HepG2 (cell line): ENCODE measurements at regions not wholly inside any gene's neighbourhood (a gene's known extent, or its start where the extent isn't known, plus 50 kb on each side); places are given as distances from the start of the nearest gene placed in this dataset.

ENCODE experiments used
- ATAC-seq: fragments of 200-7000 bp; cut with Tn5 transposase; 3 replicates; pipeline ENCODE4 v1.9.1; 2020; ENCODE audit warnings: mild to moderate bottlenecking, moderate library complexity
- BruUV-seq: library from RNA; stranded (reverse); fragments of 400-500 nt; replicated peaks from 2 replicates; lab custom pipeline; 2021; lab: Mats Ljungman, UMichigan
- CTCF ChIA-PET: fragments of 300-600 bp; formaldehyde crosslinking; extraction: SDS; loops from one replicate; lab custom pipeline; 2021; ENCODE audit warnings: low total read pairs, inconsistent platforms, low intra/inter-chr PET ratio; lab: Yijun Ruan, JAX
- POLR2A ChIA-PET: fragments of 350-600 bp; sonication (Branson Sonifier 250); formaldehyde crosslinking; loops from one replicate; lab custom pipeline; 2020; ENCODE audit warnings: antibody characterized with exemption, inconsistent platforms; lab: Yijun Ruan, JAX
- DNase-seq: peaks from one replicate; pipeline ENCODE4 v3.0.0-alpha.2; 2015; ENCODE audit warnings: low spot score
- FAIRE-seq: peaks from 3 replicates; lab custom pipeline; 2011; peaks lifted over from hg19 to GRCh38; lab: Jason Lieb, UNC
- H2AFZ ChIP-seq: one replicate; pipeline ENCODE4 v1.6.1; 2011; ENCODE audit warnings: low read length, inconsistent platforms
- H3K27ac ChIP-seq: fragments of 300-600 bp; 3 replicates; pipeline ENCODE4 v1.8.0; 2011; ENCODE audit warnings: mixed run types, mild to moderate bottlenecking, mixed read lengths, low read length, inconsistent platforms; ENCODE audit not compliant: insufficient read depth; ENCODE audit errors: extremely low read length
- H3K27me3 ChIP-seq, 2 experiments: fragments of 200-600 bp in 1 of 2; 2 replicates in 1 of 2; 3 replicates in 1 of 2; pipeline versions ENCODE4 v1.6.0 to v1.8.0; 2011; ENCODE audit warnings: low read length in 2 of 2, mild to moderate bottlenecking in 2 of 2, moderate library complexity in 2 of 2, inconsistent platforms in 1 of 2; ENCODE audit not compliant: insufficient read depth in 2 of 2, control insufficient read depth in 1 of 2
- H3K36me3 ChIP-seq, 2 experiments: fragments of 200-600 bp in 1 of 2; replicated peaks in 1 of 2; 2 replicates in 1 of 2; 3 replicates in 1 of 2; pipeline versions ENCODE4 v1.5.1 to v1.8.0; 2011; ENCODE audit warnings: low read length in 2 of 2, inconsistent platforms in 1 of 2; ENCODE audit not compliant: insufficient read depth in 2 of 2, control insufficient read depth in 1 of 2
- H3K4me1 ChIP-seq: 2 replicates; pipeline ENCODE4 v1.5.1; 2012; ENCODE audit warnings: low read length, inconsistent platforms; ENCODE audit not compliant: insufficient read depth
- H3K4me2 ChIP-seq: 2 replicates; pipeline ENCODE4 v1.6.0; 2011; ENCODE audit warnings: low read depth, low read length, inconsistent platforms
- H3K4me3 ChIP-seq, 3 experiments: fragments of 200-600 bp in 1 of 3; sonication (generic), shearing (Covaris generic) in 1 of 3; replicated peaks in 1 of 3; 2 replicates each; pipeline ENCODE4 v1.5.1; 2011 to 2016; ENCODE audit warnings: low read length in 3 of 3, inconsistent platforms in 2 of 3, low read depth in 2 of 3, mild to moderate bottlenecking in 2 of 3, control low read depth in 1 of 3, mixed read lengths in 1 of 3; ENCODE audit not compliant: insufficient read depth in 1 of 3
- H3K79me2 ChIP-seq: one replicate; pipeline ENCODE4 v1.6.1; 2011; ENCODE audit warnings: low read length, inconsistent platforms; ENCODE audit not compliant: insufficient read depth
- H3K9ac ChIP-seq: 2 replicates; pipeline ENCODE4 v1.6.0; 2011; ENCODE audit warnings: mild to moderate bottlenecking, low read depth, low read length, inconsistent platforms; ENCODE audit not compliant: insufficient read depth
- H3K9me3 ChIP-seq: 2 replicates; pipeline ENCODE4 v1.5.1; 2012; ENCODE audit warnings: mild to moderate bottlenecking, low read length
- H4K20me1 ChIP-seq: 2 replicates; pipeline ENCODE4 v1.6.0; 2011; ENCODE audit warnings: inconsistent platforms, mild to moderate bottlenecking, low read length, moderate library complexity; ENCODE audit not compliant: insufficient read depth
- AGO2 ChIP-seq: fragments of 200-400 bp; formaldehyde crosslinking; optimal IDR thresholded peaks from 2 replicates; pipeline ENCODE3; 2017; ENCODE audit warnings: mild to moderate bottlenecking, low read depth, low read length, moderate library complexity
- CEBPB ChIP-seq: IDR thresholded peaks from 2 replicates; pipeline ENCODE4 v1.6.1; 2011; ENCODE audit warnings: low read depth, low read length, improper control_type of control experiment, borderline replicate concordance
- CREM ChIP-seq, 2 experiments: sonication (generic) in 1 of 2; formaldehyde crosslinking in 1 of 2; IDR thresholded peaks; 2 replicates each; pipeline versions ENCODE4 v1.4.0 to v1.6.1; 2016 to 2020; ENCODE audit warnings: antibody characterized with exemption in 1 of 2, mild to moderate bottlenecking in 1 of 2, missing genetic modification reagents in 1 of 2
- GLI4 ChIP-seq: sonication (generic); formaldehyde crosslinking; IDR thresholded peaks from 2 replicates; pipeline ENCODE4 v1.5.1; 2020; ENCODE audit warnings: missing genetic modification reagents, mild to moderate bottlenecking, moderate library complexity, borderline replicate concordance
- KDM5B ChIP-seq: sonication (generic); formaldehyde crosslinking; IDR thresholded peaks from 2 replicates; pipeline ENCODE4 v1.4.0; 2020; ENCODE audit warnings: missing genetic modification reagents, mild to moderate bottlenecking, borderline replicate concordance
- RFX3 ChIP-seq: IDR thresholded peaks from 2 replicates; pipeline ENCODE4 v1.6.1; 2016; ENCODE audit warnings: missing biosample characterization, missing genetic modification reagents
- RXRB ChIP-seq: IDR thresholded peaks from 2 replicates; pipeline ENCODE4 v1.6.1; 2016; ENCODE audit warnings: borderline replicate concordance, missing genetic modification reagents, missing compliant biosample characterization
- SOX13 ChIP-seq, 3 experiments: fragments of 450-650 bp in 1 of 3; sonication (generic) in 1 of 3; formaldehyde crosslinking in 1 of 3; IDR thresholded peaks in 2 of 3; conservative IDR thresholded peaks in 1 of 3; 2 replicates each; pipeline versions ENCODE4 v1.5.0 to v1.6.1; 2016 to 2020; ENCODE audit warnings: antibody characterized with exemption in 1 of 3, mild to moderate bottlenecking in 1 of 3, missing compliant biosample characterization in 1 of 3, missing genetic modification reagents in 1 of 3, moderate library complexity in 1 of 3
- ZBTB1 ChIP-seq: sonication (generic); formaldehyde crosslinking; IDR thresholded peaks from 2 replicates; pipeline ENCODE4 v1.4.0; 2020; ENCODE audit warnings: missing genetic modification reagents, borderline replicate concordance
- ZNF431 ChIP-seq: sonication (generic); formaldehyde crosslinking; IDR thresholded peaks from 2 replicates; pipeline ENCODE4 v1.9.0; 2022; ENCODE audit warnings: missing genetic modification reagents, low read depth, mild to moderate bottlenecking, borderline replicate concordance
- WGBS: methylation state at CpG from one replicate; pipeline ENCODE4 v1.1.6; 2017; ENCODE audit warnings: low lambda C conversion rate; 5-methylcytosine and 5-hydroxymethylcytosine counted together
- in situ Hi-C: cut with HindIII; loops from 2 replicates; pipeline ENCODE4 v1.10.0; 2017; ENCODE audit warnings: low pct_unique_long_range_greater_than_20kb; ENCODE audit not compliant: extremely low pct_ligation_motif_present
- intact Hi-C: fragments of 100-400 bp; cut with micrococcal nuclease; formaldehyde crosslinking; loops from one replicate; pipeline ENCODE4 v1.10.0; 2022; ENCODE audit not compliant: unreplicated experiment
- TF ChIP-seq, protein P1 (sequence below): sonication (generic); formaldehyde crosslinking; IDR thresholded peaks from 2 replicates; pipeline ENCODE4 v1.4.0; 2020; ENCODE audit warnings: mild to moderate bottlenecking, missing genetic modification reagents

DNA sequence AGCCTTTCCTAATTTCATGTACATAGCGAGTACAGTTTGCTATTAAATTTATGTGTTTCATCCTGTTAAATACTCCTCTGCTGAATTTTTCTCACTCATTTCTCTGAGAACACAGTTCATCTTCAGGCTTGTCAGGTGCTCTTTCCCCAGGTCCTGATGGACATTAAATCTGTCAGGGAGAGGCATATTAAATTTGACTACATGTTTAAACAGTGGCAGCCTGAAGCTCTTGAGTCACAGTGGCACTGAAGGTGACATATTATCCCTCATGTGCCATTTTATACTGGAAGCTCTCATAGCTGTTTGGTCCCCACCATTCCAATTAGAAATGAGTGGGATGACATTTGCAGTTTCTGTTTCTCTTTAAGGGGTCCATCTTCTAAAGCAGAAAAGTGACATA, 1089.6 kb upstream of the SORCS1 start:
- Histone ChIP-seq H3K4me3 (no peak overlapping the region), H3K4me1 (no peaks in the 10 kb centered on the region), H3K4me2 (no peak overlapping the region), H3K79me2 (no peaks in the 10 kb centered on the region), H3K27ac (no peak overlapping the region), H3K9ac (no peak overlapping the region), H2AFZ (no peak overlapping the region), H3K9me3 (peaks cover 93% of the 10 kb centered on the region), H4K20me1 (no peaks in the 10 kb centered on the region), H3K27me3 (no peaks in the 10 kb centered on the region), H3K36me3 (no peaks in the 10 kb centered on the region)
- no peak for TF ChIP-seq RXRB (CRISPR knock-in tag)
- BruUV-seq = no TSS peak
- in situ Hi-C loops = no loop called here
- FAIRE-seq = no peak
- WGBS = 0% methylated on average over 1 of the region's 1 CpG
- POLR2A ChIA-PET = no interaction called here
- ATAC-seq = no peak
- CTCF ChIA-PET = no interaction called here
- DNase-seq = no peak
- intact Hi-C loops = no loop called here

DNA sequence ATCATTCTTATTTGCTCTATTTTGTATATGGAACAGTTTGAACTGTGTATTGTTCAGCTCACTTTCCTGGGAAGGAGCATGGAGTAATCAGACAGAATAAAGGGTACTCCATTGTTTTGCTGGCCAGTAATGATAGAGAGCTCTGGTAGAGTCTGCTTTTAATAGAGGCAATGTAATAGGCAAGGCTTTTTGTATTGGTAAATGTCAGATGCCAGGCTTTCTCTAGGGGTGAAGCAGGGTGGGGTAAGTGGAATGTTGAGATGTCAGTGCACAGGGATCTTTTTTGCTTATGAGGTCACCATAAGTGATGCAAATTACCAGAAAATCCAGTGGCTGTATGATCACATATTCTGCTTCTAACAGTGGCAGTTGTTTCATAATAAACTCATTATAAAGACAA, 1088.3 kb upstream of the SORCS1 start:
- H3K9me3 ChIP-seq = peaks cover 95% of the 10 kb centered on the region
- CTCF ChIA-PET = no interaction called here
- no peak overlapping the region for H3K4me2 ChIP-seq
- H4K20me1 ChIP-seq = no peaks in the 10 kb centered on the region
- H3K79me2 ChIP-seq = no peaks in the 10 kb centered on the region
- DNase-seq (no peak), ATAC-seq (no peak), FAIRE-seq (no peak)
- H3K4me3 ChIP-seq = no peak overlapping the region
- intact Hi-C loops (no loop called here), in situ Hi-C loops (no loop called here)
- H3K36me3 ChIP-seq = no peaks in the 10 kb centered on the region
- no peaks in the 10 kb centered on the region for H3K4me1 ChIP-seq
- H2AFZ ChIP-seq = no peak overlapping the region
- POLR2A ChIA-PET = no interaction called here
- TF ChIP-seq GLI4 (CRISPR knock-in tag) (no peak), KDM5B (CRISPR knock-in tag) (no peak), SOX13 (IDR thresholded peaks at IDR 0.05) (no peak), SOX13 (CRISPR knock-in tag; conservative IDR thresholded peaks at IDR 0.05 in 1 of 2, IDR thresholded peaks at IDR 0.05 in 1 of 2) (no peak), CEBPB (no peak), ZBTB1 (CRISPR knock-in tag) (no peak), AGO2 (no peak), ZNF431 (CRISPR knock-in tag) (no peak), RFX3 (CRISPR knock-in tag) (no peak), CREM (IDR thresholded peaks at IDR 0.05) (no peak), CREM (CRISPR knock-in tag; IDR thresholded peaks at IDR 0.05) (no peak)
- TF ChIP-seq, protein P1, sequence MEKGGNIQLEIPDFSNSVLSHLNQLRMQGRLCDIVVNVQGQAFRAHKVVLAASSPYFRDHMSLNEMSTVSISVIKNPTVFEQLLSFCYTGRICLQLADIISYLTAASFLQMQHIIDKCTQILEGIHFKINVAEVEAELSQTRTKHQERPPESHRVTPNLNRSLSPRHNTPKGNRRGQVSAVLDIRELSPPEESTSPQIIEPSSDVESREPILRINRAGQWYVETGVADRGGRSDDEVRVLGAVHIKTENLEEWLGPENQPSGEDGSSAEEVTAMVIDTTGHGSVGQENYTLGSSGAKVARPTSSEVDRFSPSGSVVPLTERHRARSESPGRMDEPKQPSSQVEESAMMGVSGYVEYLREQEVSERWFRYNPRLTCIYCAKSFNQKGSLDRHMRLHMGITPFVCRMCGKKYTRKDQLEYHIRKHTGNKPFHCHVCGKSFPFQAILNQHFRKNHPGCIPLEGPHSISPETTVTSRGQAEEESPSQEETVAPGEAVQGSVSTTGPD (CRISPR knock-in tag) = no peak
- no peaks in the 10 kb centered on the region for H3K27me3 ChIP-seq
- no TSS peak for BruUV-seq
- H3K27ac ChIP-seq = no peak overlapping the region
- H3K9ac ChIP-seq = no peak overlapping the region
